Sigmoid colon (tissue), 4 donors: ENCODE measurements at regions not wholly inside any gene's neighbourhood (a gene's known extent, or its start where the extent isn't known, plus 50 kb on each side); places are given as distances from the start of the nearest gene placed in this dataset.

Source experiments
- EP300 ChIP-seq, 4 donors: sonication (generic); formaldehyde crosslinking; IDR thresholded peaks; one replicate each; pipeline ENCODE4 v1.6.1; 2017; ENCODE audit warnings: antibody characterized with exemption in 4 of 4
- POLR2A ChIP-seq, 2 donors: fragments of 450-650 bp; IDR thresholded peaks; one replicate each; pipeline ENCODE4 v1.6.1; 2016; ENCODE audit warnings: antibody characterized with exemption in 2 of 2, mild to moderate bottlenecking in 2 of 2, moderate library complexity in 2 of 2
- TF ChIP-seq, protein P1 (sequence below), 4 experiments: fragments of 450-650 bp in 3 of 4; fragments of 200-600 bp in 1 of 4; IDR thresholded peaks; one replicate each; pipeline ENCODE4 v1.5.1; 2016 to 2019; ENCODE audit warnings: antibody characterized with exemption in 4 of 4, mild to moderate bottlenecking in 3 of 4, moderate library complexity in 2 of 4

DNA sequence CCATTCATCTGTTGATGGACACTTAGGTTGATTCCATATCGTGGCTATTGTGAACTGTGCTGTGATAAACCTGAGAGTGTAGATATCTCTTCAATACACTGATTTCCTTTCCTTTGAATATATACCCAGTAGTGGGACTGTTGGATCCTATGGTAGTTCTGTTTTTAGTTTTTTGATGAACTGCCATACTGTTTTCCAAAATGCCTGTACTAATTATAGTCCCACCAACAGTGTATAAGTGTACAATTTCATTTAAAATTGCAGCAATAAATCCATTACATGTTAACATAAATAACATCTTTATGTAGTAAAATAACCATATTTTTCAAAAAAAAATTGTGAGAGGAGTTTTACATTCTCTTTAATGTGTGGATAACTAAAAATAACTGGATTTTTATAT is 65.0 kb upstream of the SYT9 start:
- TF ChIP-seq, protein P1, sequence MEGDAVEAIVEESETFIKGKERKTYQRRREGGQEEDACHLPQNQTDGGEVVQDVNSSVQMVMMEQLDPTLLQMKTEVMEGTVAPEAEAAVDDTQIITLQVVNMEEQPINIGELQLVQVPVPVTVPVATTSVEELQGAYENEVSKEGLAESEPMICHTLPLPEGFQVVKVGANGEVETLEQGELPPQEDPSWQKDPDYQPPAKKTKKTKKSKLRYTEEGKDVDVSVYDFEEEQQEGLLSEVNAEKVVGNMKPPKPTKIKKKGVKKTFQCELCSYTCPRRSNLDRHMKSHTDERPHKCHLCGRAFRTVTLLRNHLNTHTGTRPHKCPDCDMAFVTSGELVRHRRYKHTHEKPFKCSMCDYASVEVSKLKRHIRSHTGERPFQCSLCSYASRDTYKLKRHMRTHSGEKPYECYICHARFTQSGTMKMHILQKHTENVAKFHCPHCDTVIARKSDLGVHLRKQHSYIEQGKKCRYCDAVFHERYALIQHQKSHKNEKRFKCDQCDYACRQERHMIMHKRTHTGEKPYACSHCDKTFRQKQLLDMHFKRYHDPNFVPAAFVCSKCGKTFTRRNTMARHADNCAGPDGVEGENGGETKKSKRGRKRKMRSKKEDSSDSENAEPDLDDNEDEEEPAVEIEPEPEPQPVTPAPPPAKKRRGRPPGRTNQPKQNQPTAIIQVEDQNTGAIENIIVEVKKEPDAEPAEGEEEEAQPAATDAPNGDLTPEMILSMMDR (IDR thresholded peaks at IDR 0.05): no peak
- no peak for TF ChIP-seq EP300 (IDR thresholded peaks at IDR 0.05)
- no peak for TF ChIP-seq POLR2A (IDR thresholded peaks at IDR 0.05)
